D341Med (cell line): ENCODE measurements at regions not wholly inside any gene's neighbourhood (a gene's known extent, or its start where the extent isn't known, plus 50 kb on each side); places are given as distances from the start of the nearest gene placed in this dataset.
"Not testable (repeated sequence)": the region's sequence is repeated elsewhere in the genome, so short reads cannot be mapped to it uniquely, and the experiment has no call there.

Experiments
- DNase-seq: peaks from one replicate; pipeline ENCODE4 v3.0.0; 2012; ENCODE audit warnings: low spot score

- DNase-seq = not testable (repeated sequence)
Measured at GRCh38 chr20:30164389-30164788, 1093.1 kb upstream of the DEFB115 start.

- DNase-seq = no peak
Measured at GRCh38 chr20:30167540-30167939, 1089.9 kb upstream of the DEFB115 start.

- DNase-seq = peak; percentile 7
Measured at GRCh38 chr20:30168025-30168799, 1089.3 kb upstream of the DEFB115 start.

GRCh38 chr20:30168800-30169138 lies 1088.7 kb upstream of the DEFB115 start:
- no peak for DNase-seq

GRCh38 chr20:30175681-30176080 lies 1081.8 kb upstream of the DEFB115 start:
- no peak for DNase-seq

GRCh38 chr20:30183124-30183523 lies 1074.3 kb upstream of the DEFB115 start:
- not testable (repeated sequence) for DNase-seq

GRCh38 chr20:30191785-30192184 lies 1065.7 kb upstream of the DEFB115 start:
- not testable (repeated sequence) for DNase-seq

- not testable (repeated sequence) for DNase-seq
Measured at GRCh38 chr20:30234477-30234876, 1023.0 kb upstream of the DEFB115 start.

- DNase-seq = not testable (repeated sequence)
Measured at GRCh38 chr20:30275073-30275472, 982.4 kb upstream of the DEFB115 start.

GRCh38 chr20:30281584-30282197 lies 975.8 kb upstream of the DEFB115 start:
- no peak for DNase-seq

GRCh38 chr20:30283476-30284280 lies 973.8 kb upstream of the DEFB115 start:
- not testable (repeated sequence) for DNase-seq

GRCh38 chr20:30284281-30284905 lies 973.1 kb upstream of the DEFB115 start:
- no peak for DNase-seq

GRCh38 chr20:30285677-30286076 lies 971.8 kb upstream of the DEFB115 start:
- no peak for DNase-seq

- no peak for DNase-seq
Measured at GRCh38 chr20:30286157-30286556, 971.3 kb upstream of the DEFB115 start.

GRCh38 chr20:30287459-30287858 lies 970.0 kb upstream of the DEFB115 start:
- DNase-seq = not testable (repeated sequence)

- no peak for DNase-seq
Measured at GRCh38 chr20:30288346-30288745, 969.1 kb upstream of the DEFB115 start.

- DNase-seq = not testable (repeated sequence)
Measured at GRCh38 chr20:30289049-30289448, 968.4 kb upstream of the DEFB115 start.

- DNase-seq = not testable (repeated sequence)
Measured at GRCh38 chr20:30289711-30290141, 967.7 kb upstream of the DEFB115 start.

- DNase-seq = not testable (repeated sequence)
Measured at GRCh38 chr20:30290361-30291063, 967.0 kb upstream of the DEFB115 start.

- DNase-seq = not testable (repeated sequence)
Measured at GRCh38 chr20:30291064-30291379, 966.4 kb upstream of the DEFB115 start.

- DNase-seq = not testable (repeated sequence)
Measured at GRCh38 chr20:30291686-30292085, 965.8 kb upstream of the DEFB115 start.

- DNase-seq = not testable (repeated sequence)
Measured at GRCh38 chr20:30295396-30295795, 962.1 kb upstream of the DEFB115 start.
